Calu3 (cell line): ENCODE measurements at regions not wholly inside any gene's neighbourhood (a gene's known extent, or its start where the extent isn't known, plus 50 kb on each side); places are given as distances from the start of the nearest gene placed in this dataset.

Source experiments
- BruUV-seq: library from RNA; stranded (reverse); fragments of 400-500 nt; replicated peaks from 2 replicates; lab custom pipeline; 2021; lab: Mats Ljungman, UMichigan
- CTCF ChIA-PET: fragments of 300-600 bp; sonication (Branson Sonifier 250); formaldehyde crosslinking; loops from one replicate; lab custom pipeline; 2022; ENCODE audit warnings: antibody characterized with exemption; lab: Charles Lee
- DNase-seq: peaks from one replicate; pipeline ENCODE4 v3.0.0; 2022
- H3K27ac Mint-ChIP-seq: one replicate; pipeline ENCODE4 v1.8.0; 2022; ENCODE audit warnings: mixed read lengths; ENCODE audit not compliant: unreplicated experiment
- H3K27me3 Mint-ChIP-seq: one replicate; pipeline ENCODE4 v1.8.0; 2022; ENCODE audit warnings: mixed read lengths; ENCODE audit not compliant: unreplicated experiment
- H3K36me3 Mint-ChIP-seq: one replicate; pipeline ENCODE4 v1.8.0; 2022; ENCODE audit warnings: mild to moderate bottlenecking, moderate library complexity, mixed read lengths; ENCODE audit not compliant: insufficient read depth, unreplicated experiment
- H3K4me1 Mint-ChIP-seq: one replicate; pipeline ENCODE4 v1.8.0; 2022; ENCODE audit warnings: mild to moderate bottlenecking, low read depth, mixed read lengths; ENCODE audit not compliant: unreplicated experiment
- H3K4me3 Mint-ChIP-seq: one replicate; pipeline ENCODE4 v1.8.0; 2022; ENCODE audit warnings: mild to moderate bottlenecking, low read depth, moderate library complexity, mixed read lengths; ENCODE audit not compliant: unreplicated experiment
- H3K9me3 Mint-ChIP-seq: one replicate; pipeline ENCODE4 v1.8.0; 2022; ENCODE audit warnings: low read depth, mixed read lengths; ENCODE audit not compliant: unreplicated experiment
- intact Hi-C: fragments of 100-400 bp; cut with micrococcal nuclease; formaldehyde crosslinking; loops from one replicate; pipeline ENCODE4 v1.10.0; 2022; ENCODE audit not compliant: unreplicated experiment
- TF ChIP-seq, protein P1 (sequence below): fragments of 200-600 bp; IDR thresholded peaks from one replicate; pipeline ENCODE4 v1.8.0; 2022; ENCODE audit warnings: antibody characterized with exemption; ENCODE audit not compliant: unreplicated experiment

DNA sequence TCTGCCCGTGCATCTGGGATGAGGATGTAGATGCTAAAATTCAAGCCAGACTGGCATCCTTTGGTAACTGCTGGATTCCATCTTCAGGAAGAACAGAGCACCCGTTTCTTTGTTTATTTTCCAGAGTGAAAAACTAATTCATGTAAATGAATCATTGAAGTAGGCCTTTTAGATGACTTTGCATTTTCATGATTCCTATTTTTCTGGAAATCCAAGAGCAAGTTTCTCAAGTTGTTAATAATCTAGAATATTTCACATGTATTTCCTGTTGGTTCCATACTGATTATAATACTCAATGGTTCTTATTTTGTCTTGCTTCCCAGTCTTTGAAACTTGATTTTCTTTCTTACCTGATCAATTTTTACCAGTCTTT lies 328.4 kb downstream of the LPIN1 start:
- CTCF ChIA-PET, result no interaction called here
- Mint-ChIP-seq H3K36me3 (no peaks in the 10 kb centered on the region), H3K4me3 (no peak overlapping the region), H3K4me1 (no peaks in the 10 kb centered on the region), H3K27me3 (peaks cover 44% of the 10 kb centered on the region), H3K9me3 (no peaks in the 10 kb centered on the region), H3K27ac (no peak overlapping the region)
- DNase-seq, result no peak
- TF ChIP-seq, protein P1, sequence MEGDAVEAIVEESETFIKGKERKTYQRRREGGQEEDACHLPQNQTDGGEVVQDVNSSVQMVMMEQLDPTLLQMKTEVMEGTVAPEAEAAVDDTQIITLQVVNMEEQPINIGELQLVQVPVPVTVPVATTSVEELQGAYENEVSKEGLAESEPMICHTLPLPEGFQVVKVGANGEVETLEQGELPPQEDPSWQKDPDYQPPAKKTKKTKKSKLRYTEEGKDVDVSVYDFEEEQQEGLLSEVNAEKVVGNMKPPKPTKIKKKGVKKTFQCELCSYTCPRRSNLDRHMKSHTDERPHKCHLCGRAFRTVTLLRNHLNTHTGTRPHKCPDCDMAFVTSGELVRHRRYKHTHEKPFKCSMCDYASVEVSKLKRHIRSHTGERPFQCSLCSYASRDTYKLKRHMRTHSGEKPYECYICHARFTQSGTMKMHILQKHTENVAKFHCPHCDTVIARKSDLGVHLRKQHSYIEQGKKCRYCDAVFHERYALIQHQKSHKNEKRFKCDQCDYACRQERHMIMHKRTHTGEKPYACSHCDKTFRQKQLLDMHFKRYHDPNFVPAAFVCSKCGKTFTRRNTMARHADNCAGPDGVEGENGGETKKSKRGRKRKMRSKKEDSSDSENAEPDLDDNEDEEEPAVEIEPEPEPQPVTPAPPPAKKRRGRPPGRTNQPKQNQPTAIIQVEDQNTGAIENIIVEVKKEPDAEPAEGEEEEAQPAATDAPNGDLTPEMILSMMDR, result no peak
- intact Hi-C loops, result no loop called here
- BruUV-seq, result no TSS peak

DNA sequence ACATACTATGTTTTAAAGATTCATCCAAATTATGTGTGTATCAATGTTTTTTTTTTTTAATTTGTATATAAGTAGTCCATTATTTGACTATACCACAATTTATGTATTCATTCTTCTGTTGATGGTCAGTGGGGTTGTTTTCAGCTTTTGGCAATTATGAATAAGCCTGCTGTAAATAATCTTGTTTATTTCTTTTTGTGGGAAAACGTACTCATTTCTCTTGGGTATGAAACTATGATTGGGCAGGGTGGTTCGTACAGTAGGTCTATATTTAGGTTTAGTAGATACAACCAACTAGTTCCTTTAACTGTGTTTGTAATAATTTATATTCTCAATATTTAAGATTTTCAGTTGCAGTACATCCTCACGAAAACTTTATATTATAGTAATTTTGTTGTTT lies 329.2 kb downstream of the LPIN1 start:
- CTCF ChIA-PET, result no interaction called here
- intact Hi-C loops, result no loop called here
- no peaks in the 10 kb centered on the region for H3K36me3 Mint-ChIP-seq
- no peak for DNase-seq
- no peak overlapping the region for H3K27ac Mint-ChIP-seq
- H3K27me3 Mint-ChIP-seq, result peaks cover 36% of the 10 kb centered on the region
- TF ChIP-seq, protein P1, result no peak
- no TSS peak for BruUV-seq
- H3K4me3 Mint-ChIP-seq, result no peak overlapping the region
- no peaks in the 10 kb centered on the region for H3K4me1 Mint-ChIP-seq
- H3K9me3 Mint-ChIP-seq, result no peaks in the 10 kb centered on the region

DNA sequence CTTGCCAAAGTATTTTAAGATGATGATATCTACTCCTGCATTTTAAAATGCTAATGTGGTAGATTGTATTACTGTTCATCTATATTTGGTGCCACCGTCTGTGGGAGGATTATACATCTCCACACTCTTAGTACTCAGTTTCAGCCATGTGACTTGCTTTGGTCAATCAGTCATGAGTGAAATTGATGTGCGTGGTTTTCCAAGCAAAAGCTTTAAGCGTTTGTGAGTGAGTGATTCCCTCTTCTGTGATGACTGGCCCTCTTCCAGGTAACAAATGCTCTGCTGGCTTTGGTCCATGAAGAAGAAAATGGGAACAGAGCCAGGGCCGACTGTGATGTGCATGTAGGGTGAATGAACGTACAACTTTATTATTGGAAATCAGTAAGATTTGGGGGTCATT lies 330.4 kb downstream of the LPIN1 start:
- TF ChIP-seq, protein P1, result no peak
- no peak for DNase-seq
- intact Hi-C loops, result no loop called here
- Mint-ChIP-seq H3K4me3 (no peak overlapping the region), H3K27ac (no peak overlapping the region), H3K9me3 (no peaks in the 10 kb centered on the region), H3K4me1 (no peaks in the 10 kb centered on the region), H3K36me3 (no peaks in the 10 kb centered on the region), H3K27me3 (peaks cover 28% of the 10 kb centered on the region)
- no TSS peak for BruUV-seq
- CTCF ChIA-PET, result no interaction called here

DNA sequence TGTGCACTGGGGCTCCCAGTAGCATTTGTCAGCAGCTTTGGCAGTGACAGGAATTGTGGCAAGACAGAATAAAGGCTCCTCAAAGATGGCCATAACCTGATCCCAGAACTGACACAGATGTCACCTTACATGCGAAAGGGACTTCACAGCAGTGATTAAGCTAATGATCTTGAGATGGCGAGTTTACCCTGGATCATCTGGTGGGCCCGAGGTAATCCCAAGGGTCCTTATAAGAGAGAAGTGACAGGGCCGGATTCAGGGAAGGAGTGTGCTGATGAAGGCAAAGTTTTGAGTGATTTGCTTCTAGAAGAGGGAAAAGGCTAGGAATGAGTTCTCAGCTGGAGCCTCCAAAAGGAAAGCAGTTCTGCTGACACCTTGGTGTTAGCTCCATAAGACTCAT lies 333.9 kb downstream of the LPIN1 start:
- no peaks in the 10 kb centered on the region for H3K9me3 Mint-ChIP-seq
- CTCF ChIA-PET, result no interaction called here
- H3K27ac Mint-ChIP-seq, result no peak overlapping the region
- BruUV-seq, result no TSS peak
- H3K4me1 Mint-ChIP-seq, result no peaks in the 10 kb centered on the region
- TF ChIP-seq, protein P1, result no peak
- no peak overlapping the region for H3K4me3 Mint-ChIP-seq
- H3K27me3 Mint-ChIP-seq, result peaks cover 28% of the 10 kb centered on the region
- DNase-seq, result no peak
- intact Hi-C loops, result no loop called here
- no peaks in the 10 kb centered on the region for H3K36me3 Mint-ChIP-seq
